ENCODE measurements at regions not wholly inside any gene's neighbourhood (a gene's known extent, or its start where the extent isn't known, plus 50 kb on each side); places are given as distances from the start of the nearest gene placed in this dataset.
A peak's percentile ranks its signal among the peaks of the same experiment; 100 is the strongest.

DNA sequence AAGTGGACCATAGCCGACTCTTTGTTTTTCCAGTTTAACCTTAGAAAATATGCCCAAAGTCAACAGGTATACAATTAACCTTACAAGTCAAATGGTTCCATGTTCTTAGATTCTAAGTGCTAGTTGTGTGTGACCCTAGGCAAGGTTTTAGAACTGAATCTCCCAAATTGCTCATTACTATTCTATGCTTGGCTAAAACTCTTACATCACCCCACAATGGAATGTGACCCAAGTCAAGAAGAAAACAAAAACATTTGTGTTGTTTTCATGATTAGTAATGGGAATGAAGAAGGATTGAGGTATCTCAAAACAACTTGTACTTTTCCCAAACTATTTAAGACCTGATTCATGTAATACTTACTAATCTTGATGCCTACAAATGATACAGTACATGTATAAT is 159.2 kb downstream of the ARRDC3 start:
- Mint-ChIP-seq H3K27me3 (no peaks in the 10 kb centered on the region), H3K27ac (no peak overlapping the region), H3K9me3 (peaks cover 0 to 3% (median 0%) of the 10 kb centered on the region in 7 donors), H3K4me1 (no peaks in the 10 kb centered on the region), H3K36me3 (peaks cover 0 to 3% of the 10 kb centered on the region in 2 donors), H3K4me3 (no peak overlapping the region)
- ATAC-seq (ENCODE audit: low read depth in 2 of 2) (no peak), DNase-seq (no peak)

DNA sequence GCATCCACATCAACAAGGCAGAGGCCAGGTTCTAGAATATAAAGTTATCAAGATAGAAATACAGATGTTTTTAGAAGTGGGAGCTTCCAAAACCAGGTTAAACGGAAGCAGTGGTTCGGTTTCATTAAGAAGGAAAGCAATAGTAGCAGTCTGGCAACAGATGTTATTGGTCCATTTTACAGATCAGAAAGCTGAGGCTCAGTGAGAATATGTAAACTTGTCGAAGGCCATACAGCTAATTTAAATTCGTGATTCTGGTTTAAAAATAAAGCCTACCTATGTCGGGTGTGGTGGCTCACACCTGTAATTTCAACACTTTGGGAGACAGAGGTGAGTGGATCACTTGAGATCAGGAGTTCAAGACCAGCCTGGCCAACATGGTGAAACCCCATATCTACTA is 160.6 kb downstream of the ARRDC3 start:
- Mint-ChIP-seq H3K27ac (no peak overlapping the region), H3K27me3 (peaks cover 0 to 2% (median 0%) of the 10 kb centered on the region in 3 donors), H3K4me1 (no peaks in the 10 kb centered on the region), H3K9me3 (no peaks in the 10 kb centered on the region), H3K36me3 (no peaks in the 10 kb centered on the region), H3K4me3 (no peak overlapping the region)
- ATAC-seq (ENCODE audit: low read depth in 2 of 2), result no peak
- no peak for DNase-seq

DNA sequence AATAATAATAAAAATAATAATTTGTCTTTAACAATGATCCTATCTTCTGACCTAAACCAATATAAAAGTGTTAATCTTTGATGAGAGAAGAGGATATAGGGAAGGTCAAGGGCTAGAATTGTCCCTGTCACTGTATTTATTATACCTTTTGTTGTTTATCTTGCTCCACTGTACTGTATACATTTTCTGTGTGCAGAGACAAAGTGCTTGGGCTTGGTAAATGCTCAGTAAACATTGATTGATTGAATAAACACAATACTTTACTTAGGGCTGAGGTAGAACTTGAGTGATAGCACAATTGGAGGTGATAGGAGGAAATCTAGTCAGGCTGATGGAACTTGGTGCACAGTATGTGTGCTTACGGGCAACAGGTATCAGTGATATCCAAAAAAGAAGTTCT is 161.2 kb downstream of the ARRDC3 start:
- ATAC-seq (ENCODE audit: low read depth in 2 of 2), result no peak
- no peak overlapping the region for H3K4me3 Mint-ChIP-seq
- DNase-seq, result no peak
- H3K36me3 Mint-ChIP-seq, result no peaks in the 10 kb centered on the region
- H3K27me3 Mint-ChIP-seq, result peaks cover 0 to 8% (median 0%) of the 10 kb centered on the region in 3 donors
- H3K4me1 Mint-ChIP-seq, result no peaks in the 10 kb centered on the region
- no peak overlapping the region for H3K27ac Mint-ChIP-seq
- H3K9me3 Mint-ChIP-seq, result no peaks in the 10 kb centered on the region

DNA sequence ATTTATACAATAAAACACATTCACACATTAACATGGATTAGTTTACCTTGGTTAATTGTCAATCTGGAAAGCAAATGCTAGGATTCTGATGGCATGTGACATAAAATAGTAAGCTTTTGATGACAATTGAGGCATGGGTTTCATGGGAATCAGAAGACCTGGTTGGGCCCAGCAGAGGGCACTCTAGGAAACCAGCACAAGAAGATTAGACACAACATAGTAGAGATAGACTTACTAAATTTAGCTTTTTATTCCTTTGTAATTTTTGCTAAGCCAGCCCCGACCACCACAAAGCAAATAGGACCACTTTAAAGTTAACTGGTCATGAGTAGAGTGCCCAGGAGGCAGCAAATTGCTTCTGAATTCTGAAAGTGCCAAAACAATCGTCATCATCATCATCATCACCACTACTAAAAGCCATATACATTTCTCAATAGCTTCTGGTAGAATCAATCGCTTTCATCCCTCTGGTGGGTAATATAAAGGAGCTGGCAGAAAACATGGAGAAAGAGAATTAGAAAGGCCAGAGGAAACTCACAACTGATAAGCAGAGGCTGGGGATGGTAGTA is 163.2 kb downstream of the ARRDC3 start:
- H3K27ac Mint-ChIP-seq, result peak overlapping the region in 1 of 6 donors; percentile 61
- no peaks in the 10 kb centered on the region for H3K36me3 Mint-ChIP-seq
- no peak overlapping the region for H3K4me3 Mint-ChIP-seq
- no peaks in the 10 kb centered on the region for H3K9me3 Mint-ChIP-seq
- ATAC-seq (ENCODE audit: low read depth in 2 of 2) (no peak), DNase-seq (no peak)
- no peaks in the 10 kb centered on the region for H3K4me1 Mint-ChIP-seq
- H3K27me3 Mint-ChIP-seq, result peaks cover 0 to 13% (median 0%) of the 10 kb centered on the region in 3 donors

DNA sequence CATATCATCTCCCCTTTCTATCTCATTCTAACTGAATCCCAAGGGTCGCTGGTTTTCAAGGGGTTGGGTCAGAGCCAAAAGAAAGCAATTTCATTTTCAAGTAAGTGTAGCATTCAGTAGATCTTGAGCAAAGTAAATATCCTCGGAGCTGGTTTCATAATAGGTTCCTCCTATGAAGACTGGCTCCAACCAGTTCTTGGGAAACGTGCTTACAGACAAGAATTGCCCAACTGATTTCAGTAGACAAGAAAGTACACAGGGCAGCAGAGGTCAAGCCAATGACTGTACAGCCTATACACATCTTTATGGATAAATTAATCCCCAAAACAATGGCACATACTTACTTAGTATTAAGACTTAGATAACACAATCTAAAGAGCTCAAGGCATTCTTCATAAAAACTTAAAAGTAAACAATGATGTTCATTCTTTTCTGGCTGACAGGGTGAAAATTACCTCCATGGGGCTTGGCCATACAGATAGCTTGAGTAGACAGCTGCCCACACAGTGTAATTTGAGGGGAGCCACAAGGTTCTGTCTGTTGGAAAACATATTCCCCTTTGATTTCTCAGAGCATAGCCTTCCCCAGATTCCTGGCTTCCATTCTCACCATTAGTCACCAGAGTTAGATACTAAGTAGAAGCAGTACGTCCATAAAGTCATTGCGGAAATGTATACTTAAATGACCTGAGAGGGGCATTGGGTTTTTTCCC is 163.9 kb downstream of the ARRDC3 start:
- H3K36me3 Mint-ChIP-seq, result no peaks in the 10 kb centered on the region
- no peak overlapping the region for H3K27ac Mint-ChIP-seq
- ATAC-seq (ENCODE audit: low read depth in 2 of 2) (no peak), DNase-seq (no peak)
- no peaks in the 10 kb centered on the region for H3K9me3 Mint-ChIP-seq
- no peaks in the 10 kb centered on the region for H3K4me1 Mint-ChIP-seq
- H3K27me3 Mint-ChIP-seq, result peaks cover 0 to 17% (median under 1%) of the 10 kb centered on the region in 3 donors
- no peak overlapping the region for H3K4me3 Mint-ChIP-seq

DNA sequence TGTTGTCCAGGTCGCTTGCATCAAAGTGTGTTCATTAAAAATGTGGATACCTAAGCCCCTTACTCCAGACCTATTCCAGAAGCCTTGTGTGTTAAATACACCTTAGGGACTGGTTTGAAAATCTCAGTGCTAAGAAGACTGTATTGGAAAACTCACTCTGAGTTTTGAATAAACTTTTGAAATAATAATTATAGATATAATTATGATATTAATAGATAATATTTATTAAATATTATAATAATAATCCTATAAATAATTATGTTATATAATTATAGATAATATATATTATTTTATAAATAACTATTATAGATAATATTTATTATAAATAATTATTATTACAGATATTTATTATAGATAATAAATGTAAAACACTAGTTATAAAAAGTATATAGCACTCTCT is 165.3 kb downstream of the ARRDC3 start:
- Mint-ChIP-seq H3K36me3 (no peaks in the 10 kb centered on the region), H3K4me1 (no peaks in the 10 kb centered on the region), H3K9me3 (no peaks in the 10 kb centered on the region), H3K4me3 (no peak overlapping the region), H3K27me3 (peaks cover 0 to 17% (median 5%) of the 10 kb centered on the region in 3 donors), H3K27ac (no peak overlapping the region)
- ATAC-seq (ENCODE audit: low read depth in 2 of 2) (no peak), DNase-seq (no peak)

DNA sequence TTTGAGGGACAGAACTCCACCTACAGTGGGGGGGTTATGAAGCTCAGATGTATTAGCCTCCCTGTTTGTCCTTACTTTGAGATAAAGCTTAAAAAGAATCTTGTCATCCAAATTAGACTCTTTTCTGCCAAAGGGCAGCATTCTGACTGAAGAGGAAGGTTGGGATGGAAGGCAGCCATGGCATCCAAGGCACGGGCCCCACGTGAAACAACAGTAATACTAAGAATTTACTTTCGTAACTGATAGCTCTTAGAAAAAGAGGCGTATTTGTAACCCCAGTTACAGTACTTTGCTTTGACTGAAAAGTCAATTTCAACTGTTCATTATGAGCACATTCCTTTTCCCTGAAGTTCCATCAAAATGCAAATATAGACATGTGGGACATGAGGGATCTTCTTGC is 168.5 kb downstream of the ARRDC3 start:
- Mint-ChIP-seq H3K27me3 (peaks cover 0 to 17% (median 5%) of the 10 kb centered on the region in 3 donors), H3K9me3 (no peaks in the 10 kb centered on the region), H3K4me1 (no peaks in the 10 kb centered on the region), H3K27ac (no peak overlapping the region), H3K4me3 (no peak overlapping the region), H3K36me3 (no peaks in the 10 kb centered on the region)
- no peak for ATAC-seq (ENCODE audit: low read depth in 2 of 2)
- DNase-seq, result no peak
